ENCODE measurements at regions not wholly inside any gene's neighbourhood (a gene's known extent, or its start where the extent isn't known, plus 50 kb on each side); places are given as distances from the start of the nearest gene placed in this dataset.

DNA sequence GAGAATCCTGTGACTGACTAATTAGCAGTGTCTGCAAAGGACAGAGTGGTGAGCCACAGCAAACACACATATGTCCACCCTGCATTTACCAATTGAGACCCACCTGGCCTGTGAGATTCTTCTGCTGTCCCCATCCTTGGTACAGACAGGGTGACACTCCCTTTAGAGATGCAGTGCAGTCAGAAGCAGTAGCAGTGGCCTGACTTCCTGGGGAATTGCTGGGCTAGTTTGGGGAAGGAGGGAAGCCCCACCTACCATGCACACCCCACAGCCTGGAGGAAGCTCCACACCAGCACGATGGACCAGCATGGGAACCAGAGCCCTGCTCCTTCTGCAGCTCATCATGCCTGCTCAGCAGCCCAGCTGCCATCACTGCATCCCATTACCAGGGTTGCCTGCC is 924.9 kb upstream of the ZNF722 start:
- Histone ChIP-seq H2BK12ac (ENCODE audit: low read length) (no peak overlapping the region), H2BK120ac (ENCODE audit: insufficient read depth, low read length, poor library complexity) (no peak overlapping the region)

DNA sequence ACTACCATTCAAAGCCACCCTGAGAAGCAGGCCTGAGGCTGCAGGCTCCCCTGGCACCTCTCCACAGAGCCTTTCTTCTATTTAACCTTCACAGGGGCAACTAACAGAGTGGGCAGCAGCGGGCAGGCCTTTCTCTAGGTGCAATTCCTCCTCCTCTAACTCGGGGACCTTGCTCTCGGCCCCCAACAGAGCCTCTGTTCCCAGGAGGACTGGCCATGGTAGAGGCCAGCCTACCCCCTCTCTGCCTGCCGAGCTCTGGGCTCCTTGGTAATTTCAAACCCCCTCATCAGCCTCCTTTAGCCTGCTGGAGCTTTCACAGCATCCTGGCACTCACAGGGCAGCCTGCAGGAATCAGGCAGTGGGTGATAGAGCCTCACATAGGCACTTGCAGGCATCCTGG is 920.8 kb upstream of the ZNF722 start:
- H3K79me1 ChIP-seq (ENCODE audit: low read length) = no peaks in the 10 kb centered on the region
- no peak overlapping the region for H3K23ac ChIP-seq (ENCODE audit: low read length)
- H2BK5ac ChIP-seq (ENCODE audit: low read depth, low read length, poor library complexity) = no peak overlapping the region
- no peak overlapping the region for H3K4me3 ChIP-seq (ENCODE audit: low read depth, low read length)
- H2AK5ac ChIP-seq (ENCODE audit: low read length) = no peak overlapping the region
- no peak overlapping the region for H2BK12ac ChIP-seq (ENCODE audit: low read length)
- no peak overlapping the region for H3K27ac ChIP-seq (ENCODE audit: low read depth, low read length)
- no peak overlapping the region for H4K8ac ChIP-seq (ENCODE audit: low read depth, low read length)
- no peak overlapping the region for H2BK120ac ChIP-seq (ENCODE audit: insufficient read depth, low read length, poor library complexity)
- no peak overlapping the region for H3K4me2 ChIP-seq (ENCODE audit: low read length)
- WGBS (ENCODE audit: extremely low coverage, insufficient coverage, insufficient read length) = no CpG with 5 or more reads among the region's 4 CpGs
- H3K79me2 ChIP-seq (ENCODE audit: control insufficient read depth, insufficient read depth, low read length, poor library complexity) = no peaks in the 10 kb centered on the region
- H4K12ac ChIP-seq (ENCODE audit: low read depth, low read length) = no peak overlapping the region
- H3K4me1 ChIP-seq (ENCODE audit: control insufficient read depth in 1 of 2, insufficient read depth in 2 of 2, low read length in 2 of 2) = no peaks in the 10 kb centered on the region
- H3K36me3 ChIP-seq (ENCODE audit: control insufficient read depth in 1 of 2, insufficient read depth in 2 of 2, low read length in 2 of 2) = no peaks in the 10 kb centered on the region
- no peak overlapping the region for H2AFZ ChIP-seq (ENCODE audit: insufficient read depth, low read length, poor library complexity)
- H3K14ac ChIP-seq (ENCODE audit: low read length) = no peak overlapping the region
- H3K18ac ChIP-seq (ENCODE audit: low read length) = no peak overlapping the region
- H3K27me3 ChIP-seq (ENCODE audit: insufficient read depth, low read length) = no peaks in the 10 kb centered on the region
- H3K9ac ChIP-seq (ENCODE audit: low read length) = no peak overlapping the region
- H4K91ac ChIP-seq (ENCODE audit: low read depth, low read length) = no peak overlapping the region
- no peak for DNase-seq
- H3K9me3 ChIP-seq (ENCODE audit: insufficient read depth, low read depth, low read length) = peaks cover 47% of the 10 kb centered on the region
- no peak overlapping the region for H3K4ac ChIP-seq (ENCODE audit: low read depth, low read length)

More for the DNA sequence above, 924.9 kb upstream of the ZNF722 start:
- no peak overlapping the region for H4K91ac ChIP-seq (ENCODE audit: low read depth, low read length)
- no peak overlapping the region for H2AFZ ChIP-seq (ENCODE audit: insufficient read depth, low read length, poor library complexity)
- H3K23ac ChIP-seq (ENCODE audit: low read length) = no peak overlapping the region
- no peaks in the 10 kb centered on the region for H3K4me1 ChIP-seq (ENCODE audit: control insufficient read depth in 1 of 2, insufficient read depth in 2 of 2, low read length in 2 of 2)
- H3K9ac ChIP-seq (ENCODE audit: low read length) = no peak overlapping the region
- no peak overlapping the region for H3K4ac ChIP-seq (ENCODE audit: low read depth, low read length)
- DNase-seq = no peak
- no peaks in the 10 kb centered on the region for H3K79me1 ChIP-seq (ENCODE audit: low read length)
- peaks cover 4% of the 10 kb centered on the region for H3K27me3 ChIP-seq (ENCODE audit: insufficient read depth, low read length)
- H3K27ac ChIP-seq (ENCODE audit: low read depth, low read length) = no peak overlapping the region
- H3K9me3 ChIP-seq (ENCODE audit: insufficient read depth, low read depth, low read length) = peaks cover 57% of the 10 kb centered on the region
- no peak overlapping the region for H3K18ac ChIP-seq (ENCODE audit: low read length)
- H3K36me3 ChIP-seq (ENCODE audit: control insufficient read depth in 1 of 2, insufficient read depth in 2 of 2, low read length in 2 of 2) = no peaks in the 10 kb centered on the region
- H3K4me3 ChIP-seq (ENCODE audit: low read depth, low read length) = peak overlapping the region; percentile 36
- H2AK5ac ChIP-seq (ENCODE audit: low read length) = no peak overlapping the region
- no peaks in the 10 kb centered on the region for H3K79me2 ChIP-seq (ENCODE audit: control insufficient read depth, insufficient read depth, low read length, poor library complexity)
- WGBS (ENCODE audit: extremely low coverage, insufficient coverage, insufficient read length) = no CpG with 5 or more reads among the region's 1 CpG
- H3K14ac ChIP-seq (ENCODE audit: low read length) = no peak overlapping the region
- H4K8ac ChIP-seq (ENCODE audit: low read depth, low read length) = no peak overlapping the region
- no peak overlapping the region for H3K4me2 ChIP-seq (ENCODE audit: low read length)
- H2BK5ac ChIP-seq (ENCODE audit: low read depth, low read length, poor library complexity) = no peak overlapping the region
- no peak overlapping the region for H4K12ac ChIP-seq (ENCODE audit: low read depth, low read length)

DNA sequence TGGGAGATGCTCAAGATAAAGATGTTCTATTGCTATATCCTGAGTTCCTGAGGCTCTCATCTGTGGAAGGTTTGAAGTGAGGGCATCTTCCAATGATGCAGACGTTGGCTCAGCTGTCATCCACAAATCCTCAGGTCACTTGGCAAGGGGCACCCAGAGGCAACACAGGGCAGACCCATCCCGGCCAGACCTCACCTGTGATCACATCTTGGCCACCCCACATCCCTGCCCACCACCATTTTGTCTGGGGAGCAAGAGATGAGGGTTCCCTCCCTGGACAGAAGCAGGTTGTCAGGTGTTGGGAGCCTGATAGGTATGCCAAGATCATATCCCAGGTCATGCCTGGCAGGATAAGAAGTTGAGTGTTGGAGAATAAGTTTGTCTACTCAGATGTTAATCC is 918.2 kb upstream of the ZNF722 start:
- H4K8ac ChIP-seq (ENCODE audit: low read depth, low read length) = no peak overlapping the region
- no peak overlapping the region for H3K14ac ChIP-seq (ENCODE audit: low read length)
- no peak overlapping the region for H4K91ac ChIP-seq (ENCODE audit: low read depth, low read length)
- WGBS (ENCODE audit: extremely low coverage, insufficient coverage, insufficient read length) = no CpG with 5 or more reads among the region's 2 CpGs
- no peak overlapping the region for H3K27ac ChIP-seq (ENCODE audit: low read depth, low read length)
- no peak overlapping the region for H3K4me3 ChIP-seq (ENCODE audit: low read depth, low read length)
- H2BK5ac ChIP-seq (ENCODE audit: low read depth, low read length, poor library complexity) = no peak overlapping the region
- no peaks in the 10 kb centered on the region for H3K79me2 ChIP-seq (ENCODE audit: control insufficient read depth, insufficient read depth, low read length, poor library complexity)
- no peak overlapping the region for H3K4me2 ChIP-seq (ENCODE audit: low read length)
- no peak overlapping the region for H4K12ac ChIP-seq (ENCODE audit: low read depth, low read length)
- no peak overlapping the region for H2AK5ac ChIP-seq (ENCODE audit: low read length)
- no peak overlapping the region for H2AFZ ChIP-seq (ENCODE audit: insufficient read depth, low read length, poor library complexity)
- no peaks in the 10 kb centered on the region for H3K79me1 ChIP-seq (ENCODE audit: low read length)
- H3K18ac ChIP-seq (ENCODE audit: low read length) = no peak overlapping the region
- no peaks in the 10 kb centered on the region for H3K4me1 ChIP-seq (ENCODE audit: control insufficient read depth in 1 of 2, insufficient read depth in 2 of 2, low read length in 2 of 2)
- no peak overlapping the region for H2BK120ac ChIP-seq (ENCODE audit: insufficient read depth, low read length, poor library complexity)
- no peak overlapping the region for H3K4ac ChIP-seq (ENCODE audit: low read depth, low read length)
- H3K36me3 ChIP-seq (ENCODE audit: control insufficient read depth in 1 of 2, insufficient read depth in 2 of 2, low read length in 2 of 2) = no peaks in the 10 kb centered on the region
- DNase-seq = no peak
- H3K27me3 ChIP-seq (ENCODE audit: insufficient read depth, low read length) = no peaks in the 10 kb centered on the region
- no peak overlapping the region for H3K9ac ChIP-seq (ENCODE audit: low read length)
- H3K9me3 ChIP-seq (ENCODE audit: insufficient read depth, low read depth, low read length) = peaks cover 36% of the 10 kb centered on the region
- H2BK12ac ChIP-seq (ENCODE audit: low read length) = no peak overlapping the region
- H3K23ac ChIP-seq (ENCODE audit: low read length) = no peak overlapping the region

DNA sequence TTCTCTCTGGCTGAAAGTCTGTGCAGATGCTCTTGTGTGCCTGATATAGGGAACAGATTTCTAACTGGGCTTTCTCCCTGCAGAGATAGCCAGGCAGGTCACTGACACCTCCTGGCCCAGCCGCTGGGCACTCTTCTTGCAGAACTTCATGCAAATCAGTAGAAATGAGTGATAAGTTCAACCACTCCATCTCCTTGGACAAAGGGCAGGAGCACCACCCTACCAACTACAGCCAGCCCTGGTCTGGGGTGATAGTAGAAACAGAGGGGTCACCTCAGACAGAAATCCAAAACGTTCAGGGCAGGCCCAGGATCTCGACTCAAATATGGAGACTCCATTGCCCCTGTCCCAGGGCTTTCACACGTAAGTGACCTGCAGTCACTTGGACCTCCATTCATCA is 917.8 kb upstream of the ZNF722 start:
- no peak for DNase-seq
- Histone ChIP-seq H3K14ac (ENCODE audit: low read length) (no peak overlapping the region), H3K18ac (ENCODE audit: low read length) (no peak overlapping the region), H3K4me1 (ENCODE audit: control insufficient read depth in 1 of 2, insufficient read depth in 2 of 2, low read length in 2 of 2) (no peaks in the 10 kb centered on the region), H3K27ac (ENCODE audit: low read depth, low read length) (no peak overlapping the region), H3K4me3 (ENCODE audit: low read depth, low read length) (no peak overlapping the region), H3K23ac (ENCODE audit: low read length) (no peak overlapping the region), H4K8ac (ENCODE audit: low read depth, low read length) (no peak overlapping the region), H3K27me3 (ENCODE audit: insufficient read depth, low read length) (no peaks in the 10 kb centered on the region), H2AK5ac (ENCODE audit: low read length) (no peak overlapping the region), H2BK12ac (ENCODE audit: low read length) (no peak overlapping the region), H3K79me2 (ENCODE audit: control insufficient read depth, insufficient read depth, low read length, poor library complexity) (no peaks in the 10 kb centered on the region), H4K12ac (ENCODE audit: low read depth, low read length) (no peak overlapping the region), H4K91ac (ENCODE audit: low read depth, low read length) (no peak overlapping the region), H3K36me3 (ENCODE audit: control insufficient read depth in 1 of 2, insufficient read depth in 2 of 2, low read length in 2 of 2) (no peaks in the 10 kb centered on the region), H3K9ac (ENCODE audit: low read length) (no peak overlapping the region), H3K4ac (ENCODE audit: low read depth, low read length) (no peak overlapping the region), H2BK5ac (ENCODE audit: low read depth, low read length, poor library complexity) (no peak overlapping the region), H2BK120ac (ENCODE audit: insufficient read depth, low read length, poor library complexity) (no peak overlapping the region), H2AFZ (ENCODE audit: insufficient read depth, low read length, poor library complexity) (no peak overlapping the region), H3K79me1 (ENCODE audit: low read length) (no peaks in the 10 kb centered on the region), H3K9me3 (ENCODE audit: insufficient read depth, low read depth, low read length) (peaks cover 33% of the 10 kb centered on the region), H3K4me2 (ENCODE audit: low read length) (no peak overlapping the region)
- WGBS (ENCODE audit: extremely low coverage, insufficient coverage, insufficient read length) = no CpG with 5 or more reads among the region's 4 CpGs
